ENCODE measurements at regions not wholly inside any gene's neighbourhood (a gene's known extent, or its start where the extent isn't known, plus 50 kb on each side); places are given as distances from the start of the nearest gene placed in this dataset.

DNA sequence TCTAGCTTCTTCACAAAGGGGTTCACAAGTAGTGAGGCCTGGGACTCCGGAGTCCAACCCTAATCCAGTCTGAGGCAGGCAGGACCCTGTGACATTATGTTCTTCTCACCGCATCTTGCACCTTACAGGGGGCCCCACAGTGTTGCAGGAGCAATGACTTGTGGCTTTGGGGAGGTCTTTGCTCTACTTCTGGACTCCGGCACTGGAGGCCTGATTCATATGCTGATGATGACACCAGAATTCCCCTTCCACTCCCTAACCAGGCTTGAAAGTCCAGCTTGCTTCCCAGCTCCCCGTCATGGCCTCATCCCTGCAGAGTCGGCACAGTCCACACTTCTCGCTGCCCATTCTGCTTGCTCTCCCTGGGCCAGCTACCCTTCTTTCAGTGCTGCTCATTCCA lies 96.3 kb upstream of the SLC44A3 start:
- TF ChIP-seq, protein P1, sequence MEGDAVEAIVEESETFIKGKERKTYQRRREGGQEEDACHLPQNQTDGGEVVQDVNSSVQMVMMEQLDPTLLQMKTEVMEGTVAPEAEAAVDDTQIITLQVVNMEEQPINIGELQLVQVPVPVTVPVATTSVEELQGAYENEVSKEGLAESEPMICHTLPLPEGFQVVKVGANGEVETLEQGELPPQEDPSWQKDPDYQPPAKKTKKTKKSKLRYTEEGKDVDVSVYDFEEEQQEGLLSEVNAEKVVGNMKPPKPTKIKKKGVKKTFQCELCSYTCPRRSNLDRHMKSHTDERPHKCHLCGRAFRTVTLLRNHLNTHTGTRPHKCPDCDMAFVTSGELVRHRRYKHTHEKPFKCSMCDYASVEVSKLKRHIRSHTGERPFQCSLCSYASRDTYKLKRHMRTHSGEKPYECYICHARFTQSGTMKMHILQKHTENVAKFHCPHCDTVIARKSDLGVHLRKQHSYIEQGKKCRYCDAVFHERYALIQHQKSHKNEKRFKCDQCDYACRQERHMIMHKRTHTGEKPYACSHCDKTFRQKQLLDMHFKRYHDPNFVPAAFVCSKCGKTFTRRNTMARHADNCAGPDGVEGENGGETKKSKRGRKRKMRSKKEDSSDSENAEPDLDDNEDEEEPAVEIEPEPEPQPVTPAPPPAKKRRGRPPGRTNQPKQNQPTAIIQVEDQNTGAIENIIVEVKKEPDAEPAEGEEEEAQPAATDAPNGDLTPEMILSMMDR (IDR thresholded peaks at IDR 0.05), result no peak
- peaks cover 64 to 71% of the 10 kb centered on the region in 2 experiments for H3K4me1 ChIP-seq (ENCODE audit: control insufficient read depth in 1 of 2, insufficient read depth in 1 of 2, low read depth in 1 of 2, low read length in 1 of 2)
- peak overlapping the region; percentile 93 for H3K27ac ChIP-seq
- no peaks in the 10 kb centered on the region for H3K9me3 ChIP-seq
- no peaks in the 10 kb centered on the region for H3K36me3 ChIP-seq
- H3K4me3 ChIP-seq (ENCODE audit: low read depth in 1 of 2, low read length in 1 of 2), result peak overlapping the region in 1 of 2 experiments; percentile 28
- H3K27me3 ChIP-seq, result no peaks in the 10 kb centered on the region

DNA sequence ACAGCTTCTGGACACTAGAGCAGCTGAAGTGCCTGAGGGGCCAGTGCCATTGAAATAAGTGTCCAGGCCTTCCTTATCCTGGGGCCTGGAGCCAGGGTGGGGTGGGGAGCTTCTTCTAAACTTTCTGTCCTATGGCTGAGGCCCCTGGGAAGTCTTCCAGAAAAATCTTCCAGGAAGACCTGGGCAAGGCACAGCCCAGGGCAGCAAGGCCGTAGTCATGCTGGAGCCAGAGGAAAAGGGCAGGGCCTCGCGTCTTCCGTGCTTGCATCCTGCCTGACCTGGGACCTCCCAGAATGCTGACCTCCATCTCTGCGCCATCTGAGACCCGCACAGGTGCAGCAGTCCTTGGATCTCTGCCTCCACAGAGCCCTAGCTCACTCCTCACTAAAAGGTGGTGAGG lies 96.7 kb upstream of the SLC44A3 start:
- Histone ChIP-seq H3K27ac (peak overlapping the region; percentile 93), H3K4me3 (ENCODE audit: low read depth in 1 of 2, low read length in 1 of 2) (no peak overlapping the region), H3K27me3 (no peaks in the 10 kb centered on the region), H3K9me3 (no peaks in the 10 kb centered on the region), H3K36me3 (no peaks in the 10 kb centered on the region), H3K4me1 (ENCODE audit: control insufficient read depth in 1 of 2, insufficient read depth in 1 of 2, low read depth in 1 of 2, low read length in 1 of 2) (peaks cover 64 to 71% of the 10 kb centered on the region in 2 experiments)
- TF ChIP-seq, protein P1 (IDR thresholded peaks at IDR 0.05), result no peak

DNA sequence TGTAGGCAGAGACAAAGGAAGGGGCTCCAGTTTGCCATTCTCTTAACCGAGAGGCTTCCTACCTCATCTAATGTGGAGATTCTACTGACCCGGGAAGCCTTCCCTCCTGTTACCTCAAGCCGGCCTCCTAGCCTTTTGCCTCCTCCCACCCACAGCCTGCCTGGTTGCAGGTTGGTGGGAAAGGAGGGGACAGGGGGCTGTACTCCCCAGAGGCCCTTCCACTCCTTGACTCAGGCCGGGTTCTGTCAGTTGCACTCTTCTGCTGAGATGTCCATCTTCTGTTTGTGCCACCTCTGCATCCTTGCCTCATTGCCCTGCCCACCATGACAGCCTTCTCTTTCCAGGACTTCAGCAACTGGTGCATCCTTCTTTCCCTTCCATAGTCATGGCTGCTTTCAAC lies 98.0 kb upstream of the SLC44A3 start:
- Histone ChIP-seq H3K9me3 (no peaks in the 10 kb centered on the region), H3K36me3 (no peaks in the 10 kb centered on the region), H3K27ac (peak overlapping the region; percentile 93), H3K4me3 (ENCODE audit: low read depth in 1 of 2, low read length in 1 of 2) (no peak overlapping the region), H3K27me3 (no peaks in the 10 kb centered on the region), H3K4me1 (ENCODE audit: control insufficient read depth in 1 of 2, insufficient read depth in 1 of 2, low read depth in 1 of 2, low read length in 1 of 2) (peaks cover 67 to 80% of the 10 kb centered on the region in 2 experiments)
- TF ChIP-seq, protein P1 (IDR thresholded peaks at IDR 0.05), result no peak

DNA sequence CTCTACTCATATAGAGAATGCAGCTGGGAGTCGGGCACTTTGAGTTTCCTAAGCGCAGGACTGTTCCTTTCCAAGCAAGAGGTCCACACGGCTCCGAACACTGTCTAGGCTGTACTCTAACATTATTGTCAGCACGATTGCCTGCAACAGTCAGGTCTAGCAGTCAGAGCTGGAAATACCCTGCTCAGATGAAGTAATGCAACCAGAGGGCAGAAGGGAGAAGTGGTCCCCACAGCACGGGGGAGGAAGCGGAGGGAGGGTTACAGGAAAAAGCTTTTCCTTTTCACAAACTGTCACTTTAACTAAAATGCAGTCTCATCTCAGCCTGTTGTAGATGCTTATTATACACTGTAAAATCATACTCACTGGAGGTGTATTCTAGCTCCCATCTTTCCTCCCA lies 98.9 kb upstream of the SLC44A3 start:
- no peaks in the 10 kb centered on the region for H3K27me3 ChIP-seq
- H3K27ac ChIP-seq, result peak overlapping the region; percentile 93
- no peaks in the 10 kb centered on the region for H3K36me3 ChIP-seq
- TF ChIP-seq, protein P1 (IDR thresholded peaks at IDR 0.05), result no peak
- H3K9me3 ChIP-seq, result no peaks in the 10 kb centered on the region
- peaks cover 77 to 90% of the 10 kb centered on the region in 2 experiments for H3K4me1 ChIP-seq (ENCODE audit: control insufficient read depth in 1 of 2, insufficient read depth in 1 of 2, low read depth in 1 of 2, low read length in 1 of 2)
- H3K4me3 ChIP-seq (ENCODE audit: low read depth in 1 of 2, low read length in 1 of 2), result peak overlapping the region; percentile 21 to 37

DNA sequence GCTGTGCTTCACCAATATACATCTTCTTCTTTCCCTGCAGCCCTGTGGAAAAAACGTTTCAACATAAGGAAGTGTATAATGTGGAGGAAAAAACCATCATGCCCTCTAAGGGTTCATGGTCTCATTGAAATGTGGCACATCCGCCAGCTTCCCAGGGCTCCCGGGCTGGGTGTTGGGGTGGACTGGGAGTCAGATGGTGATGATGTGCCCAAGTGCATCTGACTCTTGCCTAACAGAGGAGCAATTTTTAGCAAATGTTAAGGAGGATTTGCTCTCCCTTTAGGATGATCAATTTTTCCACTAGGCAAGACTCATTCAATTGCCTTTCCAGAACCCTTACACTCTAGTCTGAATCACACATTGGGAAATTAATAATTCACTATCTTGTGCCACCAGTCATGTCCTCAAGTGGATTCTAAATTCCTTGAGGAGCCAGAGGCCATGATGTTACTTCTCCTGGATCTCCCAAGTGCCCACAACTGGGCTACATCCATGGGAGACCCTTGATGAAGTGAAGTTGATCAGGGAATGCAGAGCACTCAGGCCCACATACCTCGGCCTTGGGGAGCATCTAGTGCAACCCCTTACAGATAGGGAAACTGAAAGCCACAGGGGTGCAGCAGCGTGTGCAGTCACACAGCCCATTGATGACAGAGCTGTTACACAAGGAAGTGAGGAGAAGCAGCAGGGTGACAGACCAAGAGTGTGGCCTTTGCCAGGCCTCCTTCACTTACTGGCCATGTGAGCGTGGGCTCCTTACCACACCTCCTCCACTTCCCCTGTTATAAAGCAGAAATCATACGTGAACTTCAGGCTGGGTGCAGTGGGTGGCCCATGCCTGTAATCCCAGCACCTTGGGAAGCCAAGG lies 100.0 kb upstream of the SLC44A3 start:
- Histone ChIP-seq H3K4me1 (ENCODE audit: control insufficient read depth in 1 of 2, insufficient read depth in 1 of 2, low read depth in 1 of 2, low read length in 1 of 2) (peaks cover 78 to 89% of the 10 kb centered on the region in 2 experiments), H3K27ac (peak overlapping the region; percentile 93), H3K4me3 (ENCODE audit: low read depth in 1 of 2, low read length in 1 of 2) (peak overlapping the region; percentile 21 to 37), H3K27me3 (no peaks in the 10 kb centered on the region), H3K36me3 (no peaks in the 10 kb centered on the region), H3K9me3 (no peaks in the 10 kb centered on the region)
- TF ChIP-seq, protein P1 (IDR thresholded peaks at IDR 0.05), result no peak

Measured in neutrophil (primary cell).